IMR-90 (cell line): ENCODE measurements at regions not wholly inside any gene's neighbourhood (a gene's known extent, or its start where the extent isn't known, plus 50 kb on each side); places are given as distances from the start of the nearest gene placed in this dataset.

Source experiments
- ATAC-seq: fragments of 200-7000 bp; cut with Tn5 transposase; 2 replicates; pipeline ENCODE4 v1.9.1; 2020; ENCODE audit warnings: low read depth, mild to moderate bottlenecking, moderate library complexity
- BruUV-seq: library from RNA; stranded (reverse); fragments of 400-500 nt; replicated peaks from 2 replicates; lab custom pipeline; 2021; lab: Mats Ljungman, UMichigan
- CTCF ChIA-PET: fragments of 300-600 bp; formaldehyde crosslinking; extraction: SDS; loops from one replicate; lab custom pipeline; 2021; ENCODE audit warnings: antibody characterized with exemption; lab: Yijun Ruan, JAX
- POLR2A ChIA-PET: fragments of 300-600 bp; sonication (Branson Sonifier 250); formaldehyde crosslinking; loops from one replicate; lab custom pipeline; 2022; ENCODE audit warnings: antibody characterized with exemption; ENCODE audit not compliant: unreplicated experiment; lab: Charles Lee
- DNase-seq: peaks from one replicate; pipeline ENCODE4 v3.0.0; 2013
- H2AFZ ChIP-seq: replicated peaks from 2 replicates; pipeline ENCODE3; 2013; ENCODE audit warnings: low read length, mild to moderate bottlenecking; ENCODE audit not compliant: poor library complexity
- H2AK5ac ChIP-seq: 2 replicates; pipeline ENCODE4 v1.6.1; 2013; ENCODE audit warnings: low read depth, low read length, inconsistent platforms
- H2AK9ac ChIP-seq: replicated peaks from 2 replicates; pipeline ENCODE3; 2013; ENCODE audit warnings: mild to moderate bottlenecking, low read depth, low read length, moderate library complexity; ENCODE audit not compliant: poor library complexity
- H2BK120ac ChIP-seq: 2 replicates; pipeline ENCODE4 v1.6.1; 2013; ENCODE audit warnings: low read depth, low read length, inconsistent platforms
- H2BK15ac ChIP-seq: 3 replicates; pipeline ENCODE4 v1.6.1; 2013; ENCODE audit warnings: low read depth, low read length, inconsistent platforms
- H2BK20ac ChIP-seq: 2 replicates; pipeline ENCODE4 v1.6.1; 2013; ENCODE audit warnings: low read depth, mild to moderate bottlenecking, inconsistent platforms, low read length, moderate library complexity
- H2BK5ac ChIP-seq: 2 replicates; pipeline ENCODE4 v1.6.1; 2013; ENCODE audit warnings: mild to moderate bottlenecking, low read depth, low read length, inconsistent platforms; ENCODE audit not compliant: poor library complexity, severe bottlenecking
- H3K14ac ChIP-seq: replicated peaks from 2 replicates; pipeline ENCODE4 v1.6.1; 2013; ENCODE audit warnings: low read depth, low read length, inconsistent platforms
- H3K18ac ChIP-seq: 2 replicates; pipeline ENCODE4 v1.6.1; 2013; ENCODE audit warnings: low read depth, low read length, control low read depth
- H3K23ac ChIP-seq: 2 replicates; pipeline ENCODE4 v1.6.1; 2013; ENCODE audit warnings: low read depth, low read length, inconsistent platforms
- H3K27ac ChIP-seq: 2 replicates; pipeline ENCODE4 v1.5.1; 2013; ENCODE audit warnings: mild to moderate bottlenecking, control low read depth, low read length; ENCODE audit not compliant: insufficient read depth
- H3K27me3 ChIP-seq: 2 replicates; pipeline ENCODE4 v1.6.1; 2013; ENCODE audit warnings: low read length; ENCODE audit not compliant: control insufficient read depth, insufficient read depth
- H3K36me3 ChIP-seq: 2 replicates; pipeline ENCODE4 v1.6.1; 2013; ENCODE audit warnings: low read length, mixed read lengths; ENCODE audit not compliant: control insufficient read depth, insufficient read depth
- H3K4ac ChIP-seq: 2 replicates; pipeline ENCODE4 v1.6.1; 2013; ENCODE audit warnings: low read depth, low read length, inconsistent platforms
- H3K4me1 ChIP-seq: 2 replicates; pipeline ENCODE4 v1.6.1; 2013; ENCODE audit warnings: low read length, mixed read lengths; ENCODE audit not compliant: control insufficient read depth, insufficient read depth
- H3K4me2 ChIP-seq: 2 replicates; pipeline ENCODE4 v1.6.1; 2013; ENCODE audit warnings: low read depth, mild to moderate bottlenecking, control low read depth, low read length, moderate library complexity
- H3K4me3 ChIP-seq: 2 replicates; pipeline ENCODE4 v1.5.1; 2013; ENCODE audit warnings: low read depth, mild to moderate bottlenecking, control low read depth, low read length, moderate library complexity; ENCODE audit not compliant: insufficient read depth
- H3K56ac ChIP-seq: 2 replicates; pipeline ENCODE4 v1.6.1; 2013; ENCODE audit warnings: low read length, inconsistent platforms; ENCODE audit not compliant: insufficient read depth; ENCODE audit errors: extremely low read depth
- H3K79me1 ChIP-seq, 2 experiments: 2 replicates each; pipeline ENCODE4 v1.6.1; 2013; ENCODE audit warnings: low read length in 2 of 2, inconsistent platforms in 1 of 2, low read depth in 1 of 2
- H3K9ac ChIP-seq: 2 replicates; pipeline ENCODE4 v1.6.1; 2013; ENCODE audit warnings: low read depth, low read length, control low read depth
- H3K9me1 ChIP-seq: 2 replicates; pipeline ENCODE4 v1.6.1; 2013; ENCODE audit warnings: low read length, inconsistent platforms; ENCODE audit not compliant: insufficient read depth
- H3K9me3 ChIP-seq: 2 replicates; pipeline ENCODE4 v1.6.1; 2013; ENCODE audit warnings: low read length; ENCODE audit not compliant: control insufficient read depth, insufficient read depth
- H4K20me1 ChIP-seq: 2 replicates; pipeline ENCODE4 v1.6.1; 2013; ENCODE audit warnings: low read length, inconsistent platforms; ENCODE audit not compliant: insufficient read depth
- H4K5ac ChIP-seq: 2 replicates; pipeline ENCODE4 v1.6.1; 2013; ENCODE audit warnings: mild to moderate bottlenecking, low read depth, low read length, control low read depth
- H4K8ac ChIP-seq, 2 experiments: 2 replicates each; pipeline ENCODE4 v1.6.1; 2013; ENCODE audit warnings: low read depth in 2 of 2, low read length in 2 of 2, control low read depth in 1 of 2, inconsistent platforms in 1 of 2
- H4K91ac ChIP-seq: 2 replicates; pipeline ENCODE4 v1.6.1; 2013; ENCODE audit warnings: low read depth, low read length, inconsistent platforms; ENCODE audit not compliant: insufficient read depth
- BHLHE40 ChIP-seq: fragments of 150-350 bp; IDR thresholded peaks from 2 replicates; pipeline ENCODE4 v1.6.1; 2016; ENCODE audit warnings: mild to moderate bottlenecking, low read depth, low read length
- CEBPB ChIP-seq: IDR thresholded peaks from 2 replicates; pipeline ENCODE4 v1.6.1; 2012; ENCODE audit warnings: low read depth, low read length, improper control_type of control experiment
- CHD1 ChIP-seq: IDR thresholded peaks from 2 replicates; pipeline ENCODE4 v1.6.1; 2012; ENCODE audit warnings: low read depth, low read length, improper control_type of control experiment
- FOS ChIP-seq: fragments of 150-350 bp; IDR thresholded peaks from 2 replicates; pipeline ENCODE4 v1.6.1; 2016; ENCODE audit warnings: low read depth, low read length
- MAFK ChIP-seq: IDR thresholded peaks from 2 replicates; pipeline ENCODE4 v1.6.1; 2012; ENCODE audit warnings: low read depth, low read length, improper control_type of control experiment
- MAZ ChIP-seq: IDR thresholded peaks from 2 replicates; pipeline ENCODE4 v1.6.1; 2012; ENCODE audit warnings: low read depth, mild to moderate bottlenecking, low read length, improper control_type of control experiment, moderate library complexity, borderline replicate concordance
- MXI1 ChIP-seq: IDR thresholded peaks from 2 replicates; pipeline ENCODE4 v1.6.1; 2012; ENCODE audit warnings: low read depth, mild to moderate bottlenecking, low read length, moderate library complexity, borderline replicate concordance
- NFE2L2 ChIP-seq: fragments of 150-350 bp; IDR thresholded peaks from 2 replicates; pipeline ENCODE4 v1.6.1; 2016; ENCODE audit warnings: low read depth, mild to moderate bottlenecking, low read length
- POLR2A ChIP-seq: IDR thresholded peaks from 2 replicates; pipeline ENCODE4 v1.6.1; 2012; ENCODE audit warnings: mild to moderate bottlenecking, low read depth, low read length
- RAD21 ChIP-seq: IDR thresholded peaks from 2 replicates; pipeline ENCODE4 v1.6.1; 2012; ENCODE audit warnings: low read length, improper control_type of control experiment
- RCOR1 ChIP-seq: IDR thresholded peaks from 2 replicates; pipeline ENCODE4 v1.6.1; 2012; ENCODE audit warnings: mild to moderate bottlenecking, low read length, improper control_type of control experiment; ENCODE audit not compliant: insufficient replicate concordance
- RFX5 ChIP-seq: IDR thresholded peaks from 2 replicates; pipeline ENCODE4 v1.8.0; 2012; ENCODE audit warnings: low read depth, mild to moderate bottlenecking, low read length, moderate library complexity
- SMC3 ChIP-seq: fragments of 150-350 bp; IDR thresholded peaks from 2 replicates; pipeline ENCODE4 v1.6.1; 2016; ENCODE audit warnings: low read depth, mild to moderate bottlenecking, antibody characterized with exemption, low read length, moderate library complexity
- WGBS, 2 experiments: methylation state at CpG; one replicate each; pipeline versions ENCODE4 v1.1.5 to v1.1.7; 2013; ENCODE audit warnings: missing lambda C conversion rate in 2 of 2; ENCODE audit not compliant: insufficient read length in 1 of 2; ENCODE audit errors: extremely low coverage in 2 of 2; 5-methylcytosine and 5-hydroxymethylcytosine counted together
- dilution Hi-C: fragments of 300-500 bp; cut with HindIII; formaldehyde crosslinking; loops from one replicate; pipeline ENCODE4 v1.14.3; 2018; ENCODE audit warnings: low sequenced_read_pairs; ENCODE audit not compliant: unreplicated experiment
- in situ Hi-C: fragments of 300-500 bp; cut with MboI; formaldehyde crosslinking; loops from 3 replicates; pipeline ENCODE4 v1.14.3; 2019; ENCODE audit warnings: low sequenced_read_pairs, inconsistent platforms, mixed read lengths
- intact Hi-C: fragments of 100-400 bp; cut with micrococcal nuclease; formaldehyde crosslinking; loops from 2 replicates; pipeline ENCODE4 v1.10.0; 2022
- TF ChIP-seq, protein P1 (sequence below): fragments of 150-350 bp; IDR thresholded peaks from 2 replicates; pipeline ENCODE4 v1.6.1; 2017; ENCODE audit warnings: mild to moderate bottlenecking, antibody characterized with exemption, low read length, low read depth
- TF ChIP-seq, protein P2 (sequence below): conservative IDR thresholded peaks from 2 replicates; pipeline ENCODE4 v1.5.1; 2012; ENCODE audit warnings: mild to moderate bottlenecking, low read depth, low read length, improper control_type of control experiment
- TF ChIP-seq, protein P3 (sequence below): fragments of 150-350 bp; IDR thresholded peaks from 2 replicates; pipeline ENCODE4 v1.6.1; 2016; ENCODE audit warnings: low read depth, mild to moderate bottlenecking, low read length, moderate library complexity, borderline replicate concordance

DNA sequence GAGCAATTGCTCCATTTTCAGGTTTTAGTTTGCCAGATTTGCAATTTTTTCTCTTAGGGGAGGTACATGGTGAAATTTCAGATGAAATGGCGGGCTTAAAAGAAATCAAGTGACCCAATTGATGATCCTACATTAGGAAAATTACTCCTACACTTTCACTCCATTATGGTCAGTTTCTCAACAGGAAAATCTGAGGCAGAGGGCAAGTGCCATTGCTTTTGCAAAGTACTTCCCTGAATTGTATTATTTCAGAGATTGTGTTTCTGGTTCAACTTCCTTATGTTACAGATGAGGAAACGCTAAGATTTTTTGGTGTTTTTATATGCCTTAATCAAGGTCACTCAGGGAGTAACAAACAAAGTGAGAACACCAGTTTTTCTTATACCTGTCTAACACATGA, 302.2 kb downstream of the ARAP2 start:
- H2AK9ac ChIP-seq, result no peak overlapping the region
- H3K4me1 ChIP-seq, result no peaks in the 10 kb centered on the region
- H3K4ac ChIP-seq, result no peak overlapping the region
- H3K79me1 ChIP-seq, result no peaks in the 10 kb centered on the region
- H3K9me1 ChIP-seq, result no peaks in the 10 kb centered on the region
- H2BK15ac ChIP-seq, result no peak overlapping the region
- intact Hi-C loops, result no loop called here
- BruUV-seq, result no TSS peak
- H4K91ac ChIP-seq, result no peak overlapping the region
- DNase-seq (no peak), ATAC-seq (no peak)
- H2BK20ac ChIP-seq, result no peak overlapping the region
- TF ChIP-seq NFE2L2 (no peak), MAFK (no peak), RCOR1 (no peak), RAD21 (no peak), POLR2A (no peak), BHLHE40 (no peak), MXI1 (no peak), MAZ (no peak), SMC3 (no peak), RFX5 (no peak), CHD1 (no peak), CEBPB (no peak), FOS (no peak)
- TF ChIP-seq, protein P1, sequence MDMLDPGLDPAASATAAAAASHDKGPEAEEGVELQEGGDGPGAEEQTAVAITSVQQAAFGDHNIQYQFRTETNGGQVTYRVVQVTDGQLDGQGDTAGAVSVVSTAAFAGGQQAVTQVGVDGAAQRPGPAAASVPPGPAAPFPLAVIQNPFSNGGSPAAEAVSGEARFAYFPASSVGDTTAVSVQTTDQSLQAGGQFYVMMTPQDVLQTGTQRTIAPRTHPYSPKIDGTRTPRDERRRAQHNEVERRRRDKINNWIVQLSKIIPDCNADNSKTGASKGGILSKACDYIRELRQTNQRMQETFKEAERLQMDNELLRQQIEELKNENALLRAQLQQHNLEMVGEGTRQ, result no peak
- TF ChIP-seq, protein P2, sequence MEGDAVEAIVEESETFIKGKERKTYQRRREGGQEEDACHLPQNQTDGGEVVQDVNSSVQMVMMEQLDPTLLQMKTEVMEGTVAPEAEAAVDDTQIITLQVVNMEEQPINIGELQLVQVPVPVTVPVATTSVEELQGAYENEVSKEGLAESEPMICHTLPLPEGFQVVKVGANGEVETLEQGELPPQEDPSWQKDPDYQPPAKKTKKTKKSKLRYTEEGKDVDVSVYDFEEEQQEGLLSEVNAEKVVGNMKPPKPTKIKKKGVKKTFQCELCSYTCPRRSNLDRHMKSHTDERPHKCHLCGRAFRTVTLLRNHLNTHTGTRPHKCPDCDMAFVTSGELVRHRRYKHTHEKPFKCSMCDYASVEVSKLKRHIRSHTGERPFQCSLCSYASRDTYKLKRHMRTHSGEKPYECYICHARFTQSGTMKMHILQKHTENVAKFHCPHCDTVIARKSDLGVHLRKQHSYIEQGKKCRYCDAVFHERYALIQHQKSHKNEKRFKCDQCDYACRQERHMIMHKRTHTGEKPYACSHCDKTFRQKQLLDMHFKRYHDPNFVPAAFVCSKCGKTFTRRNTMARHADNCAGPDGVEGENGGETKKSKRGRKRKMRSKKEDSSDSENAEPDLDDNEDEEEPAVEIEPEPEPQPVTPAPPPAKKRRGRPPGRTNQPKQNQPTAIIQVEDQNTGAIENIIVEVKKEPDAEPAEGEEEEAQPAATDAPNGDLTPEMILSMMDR, result no peak
- TF ChIP-seq, protein P3, sequence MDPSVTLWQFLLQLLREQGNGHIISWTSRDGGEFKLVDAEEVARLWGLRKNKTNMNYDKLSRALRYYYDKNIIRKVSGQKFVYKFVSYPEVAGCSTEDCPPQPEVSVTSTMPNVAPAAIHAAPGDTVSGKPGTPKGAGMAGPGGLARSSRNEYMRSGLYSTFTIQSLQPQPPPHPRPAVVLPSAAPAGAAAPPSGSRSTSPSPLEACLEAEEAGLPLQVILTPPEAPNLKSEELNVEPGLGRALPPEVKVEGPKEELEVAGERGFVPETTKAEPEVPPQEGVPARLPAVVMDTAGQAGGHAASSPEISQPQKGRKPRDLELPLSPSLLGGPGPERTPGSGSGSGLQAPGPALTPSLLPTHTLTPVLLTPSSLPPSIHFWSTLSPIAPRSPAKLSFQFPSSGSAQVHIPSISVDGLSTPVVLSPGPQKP, result no peak
- no peak overlapping the region for H2BK120ac ChIP-seq
- peaks cover 2% of the 10 kb centered on the region; the same call in 1 of the 2 replicates for H3K9me3 ChIP-seq
- no peak overlapping the region for H3K23ac ChIP-seq
- no peak overlapping the region for H3K14ac ChIP-seq
- no peaks in the 10 kb centered on the region for H3K36me3 ChIP-seq
- H3K9ac ChIP-seq, result no peak overlapping the region
- no CpG with 5 or more reads among the region's 2 CpGs for WGBS, 2 experiments
- no peak overlapping the region for H2AFZ ChIP-seq
- no peak overlapping the region for H3K27ac ChIP-seq
- in situ Hi-C loops, result no loop called here
- no peak overlapping the region for H3K18ac ChIP-seq
- no peak overlapping the region for H3K56ac ChIP-seq
- H3K4me3 ChIP-seq, result no peak overlapping the region
- no peak overlapping the region for H4K5ac ChIP-seq
- POLR2A ChIA-PET, result no interaction called here
- no peak overlapping the region for H4K8ac ChIP-seq
- no peak overlapping the region for H2BK5ac ChIP-seq
- H2AK5ac ChIP-seq, result no peak overlapping the region
- H3K27me3 ChIP-seq, result no peaks in the 10 kb centered on the region
- CTCF ChIA-PET, result no interaction called here
- dilution Hi-C loops, result no loop called here
- no peak overlapping the region for H3K4me2 ChIP-seq
- H4K20me1 ChIP-seq, result no peaks in the 10 kb centered on the region
